ENCODE measurements at regions not wholly inside any gene's neighbourhood (a gene's known extent, or its start where the extent isn't known, plus 50 kb on each side); places are given as distances from the start of the nearest gene placed in this dataset.

GRCh38 chr10:109022417-109023049 is 900.8 kb downstream of the XPNPEP1 start:
- no peak for DNase-seq (ENCODE audit: low spot score)
- TF ChIP-seq CTCF (IDR thresholded peaks at IDR 0.05; ENCODE audit: extremely low read depth, missing control alignments), result no peak

- TF ChIP-seq CTCF (IDR thresholded peaks at IDR 0.05; ENCODE audit: extremely low read depth, missing control alignments), result no peak
- DNase-seq (ENCODE audit: low spot score), result no peak
Measured at GRCh38 chr10:109019001-109019424, 904.3 kb downstream of the XPNPEP1 start.

GRCh38 chr10:109007514-109007913 is 915.8 kb downstream of the XPNPEP1 start:
- no peak for TF ChIP-seq CTCF (IDR thresholded peaks at IDR 0.05; ENCODE audit: extremely low read depth, missing control alignments)
- no peak for DNase-seq (ENCODE audit: low spot score)

GRCh38 chr10:108990441-108990840 is 932.9 kb downstream of the XPNPEP1 start:
- TF ChIP-seq CTCF (IDR thresholded peaks at IDR 0.05; ENCODE audit: extremely low read depth, missing control alignments), result no peak
- DNase-seq (ENCODE audit: low spot score), result no peak

- no peak for DNase-seq (ENCODE audit: low spot score)
- no peak for TF ChIP-seq CTCF (IDR thresholded peaks at IDR 0.05; ENCODE audit: extremely low read depth, missing control alignments)
Measured at GRCh38 chr10:108989976-108990375, 933.3 kb downstream of the XPNPEP1 start.

GRCh38 chr10:108982159-108982558 is 941.2 kb downstream of the XPNPEP1 start:
- DNase-seq (ENCODE audit: low spot score), result no peak
- no peak for TF ChIP-seq CTCF (IDR thresholded peaks at IDR 0.05; ENCODE audit: extremely low read depth, missing control alignments)

- DNase-seq (ENCODE audit: low spot score), result no peak
Measured at GRCh38 chr10:108980869-108981268, 942.4 kb downstream of the XPNPEP1 start.

More at GRCh38 chr10:108980869-108981268, 942.4 kb downstream of the XPNPEP1 start:
- no peak for TF ChIP-seq CTCF (IDR thresholded peaks at IDR 0.05; ENCODE audit: extremely low read depth, missing control alignments)

All from GM20000 (cell line).